GM19043 (cell line): ENCODE measurements at regions not wholly inside any gene's neighbourhood (a gene's known extent, or its start where the extent isn't known, plus 50 kb on each side); places are given as distances from the start of the nearest gene placed in this dataset.

Experiments
- ATAC-seq: cut with Tn5 transposase; IDR thresholded peaks from one replicate; pipeline ENCODE4 v1.9.1; 2021; ENCODE audit warnings: low read depth; ENCODE audit not compliant: unreplicated experiment

DNA sequence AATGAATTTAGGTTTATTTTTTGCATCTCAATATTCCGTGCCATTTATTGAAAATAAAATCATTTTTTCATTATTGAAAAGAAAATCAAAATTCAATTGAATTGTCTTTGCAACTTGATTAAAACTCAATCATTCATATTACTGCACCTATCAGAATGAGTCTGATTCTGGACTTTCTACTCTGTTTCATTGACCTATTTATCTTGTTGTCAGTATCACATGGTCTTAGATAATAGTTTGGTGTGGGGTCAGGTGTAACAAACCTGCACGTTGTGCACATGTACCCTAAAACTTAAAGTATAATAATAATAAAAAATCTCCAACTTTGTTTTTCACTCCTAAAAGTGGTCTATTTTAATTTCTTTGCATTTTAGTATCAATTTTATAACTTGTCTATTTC, 422.9 kb downstream of the RAD51AP2 start:
- ATAC-seq, result no peak

DNA sequence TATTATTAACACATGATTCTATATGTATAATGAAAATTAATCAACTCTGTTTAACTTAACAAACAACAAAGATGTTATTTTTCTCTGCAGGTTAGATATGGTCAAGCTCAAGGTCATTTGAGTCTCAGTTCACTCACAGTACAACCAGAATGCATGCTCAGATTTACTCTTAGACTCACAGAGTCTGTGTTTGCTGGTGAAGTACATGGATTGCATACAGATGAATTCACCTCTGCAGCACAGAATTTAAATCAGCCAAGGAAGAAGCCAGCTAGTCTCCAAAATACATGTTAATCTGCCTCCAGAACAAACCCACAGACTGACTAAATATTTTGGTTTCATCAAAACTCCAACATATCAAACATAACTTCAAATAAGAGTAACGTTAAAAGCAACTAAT, 424.5 kb downstream of the RAD51AP2 start:
- ATAC-seq, result no peak

DNA sequence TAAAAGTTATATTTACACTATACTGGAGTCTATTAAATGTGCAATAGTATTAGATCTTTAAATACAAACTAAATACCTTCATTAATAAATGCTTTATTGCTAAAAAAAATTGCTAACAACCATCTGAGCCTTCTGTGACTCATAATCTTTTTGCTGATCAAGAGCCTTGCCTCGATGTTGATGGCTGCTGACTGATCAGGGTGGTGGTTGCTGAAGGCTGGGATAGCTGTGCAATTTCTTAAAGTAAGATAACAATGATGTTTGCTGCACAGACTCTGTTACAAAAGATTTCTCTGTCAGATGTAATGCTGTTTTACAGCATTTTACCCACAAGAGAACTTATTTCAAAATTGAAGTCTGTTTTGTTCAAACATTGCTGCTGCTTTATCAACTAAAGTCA, 421.4 kb upstream of the CYRIA start:
- no peak for ATAC-seq

DNA sequence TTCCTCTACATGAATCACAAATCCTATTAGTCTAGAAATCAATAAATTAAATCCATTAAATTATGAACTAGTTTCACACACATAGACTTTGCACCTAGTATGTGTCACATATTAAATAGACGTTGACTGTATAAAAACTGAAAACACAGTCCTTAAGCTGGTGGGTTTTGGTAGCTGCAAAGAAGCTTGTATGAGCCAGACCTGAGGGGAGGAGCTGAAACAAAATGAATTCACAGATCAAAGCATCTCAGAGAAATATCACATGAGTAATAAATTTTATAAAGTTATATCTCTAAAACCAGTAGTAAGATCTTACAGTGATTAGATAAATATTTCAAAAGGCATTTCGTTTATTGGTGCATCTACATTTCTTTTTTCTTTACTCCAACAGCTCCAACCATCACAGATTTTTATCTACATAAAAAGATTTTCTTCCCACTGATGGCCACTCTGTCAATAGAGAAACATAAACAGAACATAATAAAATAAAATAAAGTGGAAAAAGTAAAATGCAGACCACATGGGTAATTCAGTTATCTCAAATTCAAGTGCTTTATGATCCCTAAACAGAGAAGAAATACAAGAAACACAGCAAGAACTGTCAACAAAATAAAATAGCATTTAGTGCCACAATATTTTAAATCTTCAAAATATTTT, 420.0 kb upstream of the CYRIA start:
- ATAC-seq, result no peak

DNA sequence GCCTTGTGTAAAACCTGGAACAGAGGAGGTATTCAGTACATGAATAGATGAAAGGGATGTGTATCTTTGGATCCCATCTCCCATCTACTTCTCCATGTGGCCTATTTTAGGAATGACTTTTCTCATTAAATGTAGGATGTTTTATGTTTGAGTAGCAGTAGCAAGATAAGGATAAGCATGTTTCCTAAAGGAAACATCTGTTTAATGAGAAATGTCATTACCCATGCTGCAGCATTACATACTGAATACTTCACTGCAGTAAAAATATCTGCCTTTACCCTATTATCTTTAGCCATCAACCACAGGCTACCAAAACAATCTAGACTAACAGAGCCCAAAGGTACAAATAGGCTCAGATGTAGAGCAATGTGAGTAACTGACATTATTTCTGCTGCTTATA, 419.2 kb upstream of the CYRIA start:
- ATAC-seq, result no peak

DNA sequence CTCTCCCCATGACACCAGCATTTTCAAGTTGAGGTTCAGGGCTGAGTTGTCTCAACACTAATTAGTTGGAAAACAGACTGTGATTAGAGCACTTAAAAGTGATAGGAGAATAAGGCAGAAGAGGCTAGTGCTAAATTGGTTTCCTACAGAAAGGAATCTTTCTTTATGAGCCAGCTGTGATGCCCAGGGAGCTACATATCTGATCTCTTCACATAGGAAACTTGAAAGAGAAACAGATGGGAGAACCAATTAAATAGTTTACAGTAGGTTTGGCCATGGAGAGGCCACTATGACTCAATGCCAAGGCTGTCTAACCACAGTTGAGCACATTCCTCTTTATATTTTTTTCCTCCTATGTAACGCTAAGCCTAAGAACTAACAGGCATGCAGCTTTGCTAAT, 418.3 kb upstream of the CYRIA start:
- no peak for ATAC-seq

DNA sequence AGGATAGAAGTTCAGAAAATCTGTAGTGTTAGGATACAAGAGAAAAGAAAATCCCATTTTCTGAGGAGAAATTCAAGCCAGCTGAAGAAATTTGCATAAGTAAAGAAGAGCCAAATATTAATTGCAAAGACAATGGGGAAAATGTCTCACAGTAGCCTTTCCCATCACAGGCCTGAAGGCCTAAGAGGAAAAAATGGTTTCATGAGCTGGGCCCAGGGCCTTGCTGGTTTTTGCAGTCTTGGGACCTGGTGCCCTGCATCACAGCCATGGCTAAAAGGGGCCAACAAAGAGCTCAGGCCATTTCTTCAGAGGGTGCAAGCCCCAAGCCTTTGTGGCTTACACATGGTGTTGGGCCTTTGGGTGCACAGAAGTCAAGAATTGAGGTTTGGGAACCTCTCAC, 413.6 kb upstream of the CYRIA start:
- no peak for ATAC-seq

DNA sequence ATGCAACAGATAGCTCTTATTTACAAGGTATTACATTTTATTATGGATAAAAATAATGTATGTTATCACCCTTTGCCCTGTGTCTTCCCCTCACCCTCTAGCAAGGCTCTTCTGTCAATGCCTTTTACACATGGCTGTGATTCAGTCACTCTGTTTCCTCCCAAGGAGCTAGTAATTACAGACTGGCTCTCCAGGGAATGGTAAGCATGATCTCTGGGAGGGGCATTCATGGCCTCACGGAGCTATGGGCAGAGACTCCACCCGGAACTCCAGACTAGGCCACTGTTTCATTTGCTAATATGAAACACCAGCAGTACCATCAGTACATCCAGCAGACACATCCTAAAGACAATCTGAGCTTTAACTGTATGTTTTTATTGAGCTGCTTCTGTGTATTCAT, 410.9 kb upstream of the CYRIA start:
- no peak for ATAC-seq

DNA sequence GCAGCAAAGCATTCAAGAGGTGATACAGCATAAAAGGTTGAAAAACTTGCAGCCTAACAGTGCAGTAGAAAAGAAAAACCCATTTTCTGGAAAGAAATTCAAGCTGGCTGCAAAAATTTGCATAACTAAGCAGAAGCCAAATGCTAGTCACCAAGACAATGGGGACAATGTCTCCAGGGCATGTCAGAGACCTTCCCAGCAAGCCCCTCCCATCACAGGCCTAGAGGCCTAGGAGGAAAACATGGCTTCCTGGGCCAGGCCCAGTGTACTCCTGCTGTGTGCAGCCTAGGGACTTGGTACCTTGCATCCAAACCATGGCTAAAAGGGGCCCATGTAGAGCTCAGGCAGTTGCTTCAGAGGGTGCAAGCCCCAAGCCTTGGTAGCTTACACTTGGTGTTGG, 405.1 kb upstream of the CYRIA start:
- ATAC-seq, result no peak

DNA sequence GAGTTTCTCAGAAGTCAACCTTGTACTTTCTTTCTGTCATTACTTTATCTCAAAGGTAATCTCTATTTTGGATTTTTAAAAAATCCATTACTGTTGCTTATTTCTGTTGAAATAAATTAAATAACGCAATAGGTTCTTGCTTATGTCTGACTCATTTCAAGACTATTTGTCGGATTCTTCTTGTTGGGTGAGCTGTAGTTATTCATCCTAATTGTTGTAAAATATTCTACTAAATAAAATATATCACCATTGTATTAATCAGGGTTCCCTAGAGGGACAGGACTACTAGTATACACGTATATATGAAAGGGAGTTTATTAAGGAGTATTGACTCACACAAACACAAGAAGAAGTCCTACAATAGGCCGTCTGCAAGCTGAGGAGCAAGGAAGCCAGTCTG, 403.9 kb upstream of the CYRIA start:
- ATAC-seq, result no peak

DNA sequence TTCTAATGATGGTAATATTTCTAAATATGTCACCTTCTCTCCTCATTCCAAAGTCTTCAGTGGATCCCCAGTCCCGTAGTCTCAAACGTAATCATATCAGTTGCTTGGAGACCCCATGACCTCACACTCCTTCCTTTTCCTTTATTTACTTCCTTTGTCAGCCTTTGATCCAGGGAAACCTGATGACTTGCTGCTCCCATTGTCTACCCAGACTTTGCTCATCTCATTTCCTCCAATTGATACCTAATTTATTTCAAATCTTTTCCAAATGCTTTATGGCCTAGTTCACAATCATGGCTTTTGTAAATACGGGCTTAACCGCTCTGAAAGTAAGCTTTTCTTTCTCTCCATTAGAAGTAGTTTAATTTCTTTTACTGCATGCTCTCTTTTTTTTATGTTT, 402.4 kb upstream of the CYRIA start:
- no peak for ATAC-seq

DNA sequence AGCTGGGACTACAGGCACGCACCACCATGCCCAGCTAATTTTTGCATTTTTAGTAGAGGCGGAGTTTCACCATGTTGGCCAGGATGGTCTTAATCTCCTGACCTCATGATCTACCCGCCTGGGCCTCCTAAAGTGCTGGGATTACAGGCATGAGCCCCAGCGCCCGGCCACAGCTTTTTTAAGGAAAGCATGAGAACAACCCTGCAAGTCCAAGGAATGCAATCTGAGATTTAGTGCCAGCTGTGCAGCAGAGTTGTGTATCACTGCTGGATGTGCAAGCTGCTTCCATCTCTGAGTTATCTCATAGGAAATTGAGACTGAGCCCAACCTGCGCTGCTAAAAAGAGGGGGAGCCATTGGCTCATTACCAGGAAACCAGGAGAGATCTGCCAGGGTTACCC, 399.9 kb upstream of the CYRIA start:
- no peak for ATAC-seq

DNA sequence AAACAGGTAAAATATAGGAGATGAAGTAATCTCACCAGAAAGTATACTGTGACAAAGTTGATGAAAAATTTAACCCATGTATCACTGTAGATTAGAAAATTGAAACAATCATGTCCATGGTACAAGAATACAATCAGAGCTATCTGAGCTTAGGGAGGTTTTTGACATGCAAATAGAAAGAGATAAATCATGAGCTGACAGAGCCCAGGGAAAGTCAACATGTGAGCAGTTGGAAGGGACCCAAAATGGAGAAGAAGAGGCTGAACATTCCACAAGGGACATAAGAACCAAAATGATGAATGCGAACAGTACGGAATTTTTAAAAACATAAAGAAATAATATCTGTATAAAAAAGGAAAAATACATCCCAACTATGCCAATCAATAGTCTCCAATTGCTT, 395.4 kb upstream of the CYRIA start:
- ATAC-seq, result no peak

DNA sequence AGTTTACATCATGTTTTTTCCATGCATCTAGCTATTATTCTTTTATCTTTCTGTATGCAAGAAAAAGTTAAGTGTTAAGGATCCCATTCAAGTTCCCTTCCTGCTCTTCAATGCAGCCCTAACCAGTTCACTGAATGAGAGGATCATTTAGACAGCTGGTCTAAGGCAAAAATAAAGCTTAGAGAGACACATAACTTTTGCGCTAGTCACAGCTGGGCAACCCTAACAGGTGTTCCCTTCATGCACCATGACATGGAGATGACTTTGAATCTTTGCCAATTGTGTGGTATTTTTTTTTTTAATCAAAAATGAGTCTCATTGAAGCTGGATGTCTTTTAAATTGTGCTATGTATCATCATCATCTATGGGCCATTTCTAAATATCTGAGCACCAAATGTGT, 393.8 kb upstream of the CYRIA start:
- no peak for ATAC-seq

DNA sequence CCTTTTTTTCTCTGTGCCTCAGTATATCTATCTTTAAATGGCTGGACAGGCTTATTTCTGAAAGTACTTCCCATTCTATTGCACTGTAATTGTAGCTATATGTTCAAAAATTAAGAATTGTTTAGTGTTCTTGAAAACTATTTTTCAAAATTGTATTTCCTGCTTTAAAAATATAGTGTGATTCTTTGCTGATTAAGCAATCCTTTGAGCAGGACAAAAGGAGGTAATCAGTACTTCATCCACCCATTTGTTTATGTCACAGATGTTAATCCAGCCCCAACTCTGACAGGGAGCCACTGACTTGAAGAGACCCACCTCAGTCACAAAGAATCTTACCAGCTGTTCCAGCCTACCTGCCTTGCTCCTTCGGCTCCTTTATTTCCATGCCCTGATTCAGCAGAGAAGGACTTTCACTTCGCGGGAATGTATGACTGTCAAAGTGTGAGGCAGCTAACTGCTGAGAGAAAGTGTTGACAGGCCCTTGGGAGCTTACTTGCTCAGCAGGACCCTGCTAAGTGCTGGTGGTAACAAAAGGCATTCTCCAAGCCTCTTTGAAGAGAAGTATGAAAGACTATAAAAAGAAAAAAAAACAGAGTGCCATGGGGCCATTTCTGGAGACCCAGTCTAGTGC, 393.3 kb upstream of the CYRIA start:
- ATAC-seq, result no peak

DNA sequence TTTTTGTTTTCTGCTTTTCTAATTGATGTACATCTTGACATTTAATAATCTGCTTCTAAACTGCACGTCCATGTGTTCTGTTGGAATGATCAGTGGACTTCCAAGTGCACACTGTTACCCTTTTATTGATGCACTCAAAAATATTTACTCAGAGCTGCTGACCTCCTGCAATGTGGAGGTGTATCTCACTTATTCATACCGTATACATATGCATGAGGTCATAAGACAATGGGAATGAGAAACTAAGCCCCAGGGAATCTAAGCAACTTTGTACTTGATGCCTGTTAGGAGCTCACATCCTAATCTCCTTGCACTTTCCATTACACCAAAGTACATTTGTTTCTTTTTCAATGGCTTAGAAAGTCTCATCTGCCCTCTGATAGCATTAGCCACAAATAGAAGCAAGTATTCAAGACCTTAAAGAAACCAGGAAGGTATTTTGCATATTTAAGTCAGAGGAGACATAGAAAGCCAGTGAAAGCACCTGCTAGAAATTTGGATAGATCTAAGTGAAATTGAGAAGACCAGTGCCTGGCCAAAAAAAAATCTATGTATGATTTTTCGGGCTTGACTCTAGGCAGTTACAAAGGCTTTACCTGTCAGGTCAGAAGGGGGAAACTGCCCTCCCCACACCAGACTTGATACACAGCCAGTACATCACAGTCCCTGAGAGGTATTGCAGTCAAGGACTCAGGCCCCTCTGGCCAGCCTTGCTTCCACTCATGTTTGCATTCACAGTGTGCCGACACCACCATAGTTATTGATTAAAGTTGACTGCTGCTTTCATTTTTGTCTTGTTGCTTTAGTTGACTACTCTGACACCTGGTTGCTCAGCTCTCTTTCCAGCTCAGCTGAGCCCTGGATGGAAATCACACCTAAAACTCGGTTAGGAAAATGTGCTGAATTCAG, 391.7 kb upstream of the CYRIA start:
- no peak for ATAC-seq

DNA sequence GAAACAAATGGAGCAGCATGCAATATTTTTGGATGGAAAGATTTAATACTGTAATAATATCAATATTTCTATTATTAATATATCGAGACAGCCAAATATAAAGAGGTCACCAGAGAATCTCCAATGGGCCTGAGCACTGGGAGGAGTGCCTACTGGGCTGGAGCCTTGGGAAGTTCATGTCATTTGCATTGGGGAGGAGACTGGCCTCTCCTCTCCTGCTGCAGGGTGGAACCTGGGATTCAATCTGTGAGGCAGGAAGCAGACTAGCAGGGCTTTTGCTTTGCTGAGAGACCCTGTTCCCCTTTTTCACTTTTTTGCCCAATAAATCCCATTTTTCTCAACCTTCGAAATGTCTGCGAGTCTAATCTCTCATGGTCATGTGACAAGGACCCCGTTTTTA, 390.6 kb upstream of the CYRIA start:
- no peak for ATAC-seq

DNA sequence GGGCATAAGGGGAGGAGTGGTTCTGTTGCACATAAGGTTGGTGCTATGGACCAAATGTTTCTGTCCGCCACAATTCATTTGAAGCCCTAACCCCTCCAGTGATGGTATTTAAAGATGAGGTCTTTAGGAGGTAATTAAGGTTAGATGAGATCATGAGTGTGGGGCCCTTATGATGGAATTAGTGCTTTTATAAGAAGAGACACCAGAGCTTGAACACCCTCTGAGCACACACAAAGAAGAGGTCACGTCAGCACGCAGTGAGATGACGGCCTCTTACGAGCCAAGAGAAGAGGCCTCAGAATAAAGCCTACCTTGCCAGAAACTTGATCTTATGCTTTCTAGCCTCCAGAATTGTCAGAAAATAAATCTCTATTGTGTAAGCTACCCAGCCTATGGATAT, 386.4 kb upstream of the CYRIA start:
- no peak for ATAC-seq

DNA sequence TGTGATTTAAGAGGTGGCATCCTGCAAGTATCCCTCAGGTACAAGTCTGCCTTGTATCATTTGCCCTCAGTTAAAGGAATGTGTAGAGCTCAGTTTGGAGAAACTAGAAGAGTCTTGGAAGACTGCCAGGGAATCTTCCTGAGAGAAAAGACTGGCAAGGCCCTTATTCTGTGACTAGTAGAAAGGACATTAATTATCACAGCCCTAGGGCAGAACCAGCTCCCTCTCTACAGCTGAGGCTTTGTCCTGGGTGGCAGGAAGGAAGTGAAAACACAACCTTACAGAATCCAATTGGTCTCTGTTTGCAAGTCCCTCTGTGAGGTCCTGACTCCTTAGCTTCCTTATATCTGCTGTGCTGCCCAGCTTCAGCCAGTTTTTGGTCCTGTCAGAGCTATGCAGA, 385.9 kb upstream of the CYRIA start:
- no peak for ATAC-seq

DNA sequence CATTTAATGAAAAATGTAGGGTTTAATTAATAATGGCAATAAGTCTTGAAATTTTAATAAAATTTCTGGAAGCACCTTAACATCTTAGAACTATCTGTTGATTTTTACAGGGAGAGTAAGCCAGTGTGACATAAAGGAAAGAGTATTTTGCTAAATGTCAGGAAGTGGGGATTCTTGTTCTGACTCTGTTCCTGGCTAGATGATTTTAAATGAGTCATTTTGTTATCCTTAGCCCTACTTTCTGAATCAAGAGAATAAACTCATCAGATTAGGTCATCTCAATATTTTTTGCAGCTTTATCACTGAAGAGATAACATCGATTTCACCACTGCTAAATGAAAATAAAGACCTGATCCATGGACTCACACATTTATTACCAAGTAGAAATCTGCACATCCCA, 377.5 kb upstream of the CYRIA start:
- no peak for ATAC-seq

DNA sequence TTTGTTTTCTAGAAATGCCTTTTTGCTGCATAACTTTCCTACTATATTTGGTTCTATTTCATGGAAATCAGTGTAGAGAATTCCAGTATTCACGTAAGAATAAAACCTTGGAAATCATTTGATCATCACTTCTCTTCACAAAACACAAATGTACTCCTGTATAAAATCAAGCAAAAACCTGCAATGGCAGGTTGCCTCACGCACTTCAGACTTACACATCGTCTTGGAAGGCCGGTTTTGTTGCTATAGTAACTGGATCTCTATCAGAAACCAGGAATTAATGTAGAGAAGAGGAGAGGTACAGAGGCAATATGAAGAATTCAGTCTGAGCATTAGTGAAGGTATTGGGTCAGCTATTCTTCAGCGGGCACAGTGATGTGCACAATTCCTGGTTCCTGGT, 370.7 kb upstream of the CYRIA start:
- ATAC-seq, result no peak

DNA sequence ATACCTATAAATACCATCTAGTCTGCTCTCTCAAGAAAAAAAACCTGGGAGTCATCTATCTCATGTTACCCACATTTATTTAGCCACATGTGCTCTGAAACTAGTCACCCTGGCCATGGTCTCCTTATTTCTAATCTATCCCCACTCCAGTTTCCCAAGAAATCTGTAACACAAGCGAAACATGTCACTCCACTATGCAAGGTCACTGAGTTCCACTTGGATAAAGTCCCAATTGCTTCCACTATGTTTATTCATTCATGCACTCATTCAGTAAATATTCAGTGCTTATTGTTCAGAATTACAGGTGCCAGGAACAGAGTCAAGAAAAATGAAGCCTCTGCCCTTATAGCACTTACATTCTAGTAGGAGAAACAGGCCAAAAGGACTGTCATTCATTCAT, 369.4 kb upstream of the CYRIA start:
- ATAC-seq, result no peak
